ENCODE measurements at regions not wholly inside any gene's neighbourhood (a gene's known extent, or its start where the extent isn't known, plus 50 kb on each side); places are given as distances from the start of the nearest gene placed in this dataset.
A peak's percentile ranks its signal among the peaks of the same experiment; 100 is the strongest.

GRCh38 chr6:40788661-40789655 is 201.8 kb upstream of the LRFN2 start:
- H3K36me3 ChIP-seq: no peaks in the 10 kb centered on the region
- TF ChIP-seq CTCF (IDR thresholded peaks at IDR 0.05): no peak
- intact Hi-C loops (cut with DNase I): no loop called here
- no peaks in the 10 kb centered on the region for H3K4me1 ChIP-seq
- DNase-seq (peak in 2 of 4 donors; percentile 42 to 71), ATAC-seq (peak; percentile 18)
- H3K4me3 ChIP-seq: no peak overlapping the region
- H3K27me3 ChIP-seq: no peaks in the 10 kb centered on the region
- no peaks in the 10 kb centered on the region for H3K9me3 ChIP-seq
- no peak overlapping the region for H3K27ac ChIP-seq

GRCh38 chr6:40782355-40782754 is 195.2 kb upstream of the LRFN2 start:
- intact Hi-C loops (cut with DNase I): no loop called here
- Histone ChIP-seq H3K36me3 (no peaks in the 10 kb centered on the region), H3K4me1 (no peaks in the 10 kb centered on the region), H3K4me3 (no peak overlapping the region), H3K9me3 (no peaks in the 10 kb centered on the region), H3K27me3 (no peaks in the 10 kb centered on the region), H3K27ac (no peak overlapping the region)
- DNase-seq: no peak
- no peak for TF ChIP-seq CTCF (IDR thresholded peaks at IDR 0.05)
- no peak for ATAC-seq

- no peak for TF ChIP-seq CTCF (IDR thresholded peaks at IDR 0.05)
- Histone ChIP-seq H3K36me3 (no peaks in the 10 kb centered on the region), H3K27me3 (no peaks in the 10 kb centered on the region), H3K27ac (no peak overlapping the region), H3K4me3 (no peak overlapping the region), H3K9me3 (no peaks in the 10 kb centered on the region), H3K4me1 (no peaks in the 10 kb centered on the region)
- DNase-seq: no peak
- ATAC-seq: no peak
- intact Hi-C loops (cut with DNase I): no loop called here
Measured at GRCh38 chr6:40780637-40781036, 193.5 kb upstream of the LRFN2 start.

- Histone ChIP-seq H3K9me3 (no peaks in the 10 kb centered on the region), H3K36me3 (no peaks in the 10 kb centered on the region), H3K27ac (no peak overlapping the region), H3K27me3 (no peaks in the 10 kb centered on the region), H3K4me3 (no peak overlapping the region), H3K4me1 (no peaks in the 10 kb centered on the region)
- TF ChIP-seq CTCF (IDR thresholded peaks at IDR 0.05): no peak
- no peak for ATAC-seq
- intact Hi-C loops (cut with DNase I): no loop called here
- DNase-seq: no peak
Measured at GRCh38 chr6:40779409-40779808, 192.2 kb upstream of the LRFN2 start.

- Histone ChIP-seq H3K36me3 (no peaks in the 10 kb centered on the region), H3K9me3 (no peaks in the 10 kb centered on the region), H3K4me1 (no peaks in the 10 kb centered on the region), H3K27ac (no peak overlapping the region), H3K27me3 (no peaks in the 10 kb centered on the region), H3K4me3 (no peak overlapping the region)
- no peak for TF ChIP-seq CTCF (IDR thresholded peaks at IDR 0.05)
- intact Hi-C loops (cut with DNase I): no loop called here
- ATAC-seq (no peak), DNase-seq (no peak)
Measured at GRCh38 chr6:40778918-40779317, 191.8 kb upstream of the LRFN2 start.
